Endothelial cell of umbilical vein (primary cell): ENCODE measurements at regions not wholly inside any gene's neighbourhood (a gene's known extent, or its start where the extent isn't known, plus 50 kb on each side); places are given as distances from the start of the nearest gene placed in this dataset.

Source experiments
- BruUV-seq: library from RNA; stranded (reverse); fragments of 400-500 nt; replicated peaks from 2 replicates; lab custom pipeline; 2021; lab: Mats Ljungman, UMichigan
- CTCF ChIA-PET: fragments of 300-600, 350-600 bp; sonication (Branson Sonifier 250); formaldehyde crosslinking; loops from one replicate; lab custom pipeline; 2021; ENCODE audit warnings: antibody characterized with exemption, inconsistent platforms; lab: Charles Lee
- POLR2A ChIA-PET: fragments of 300-600, 350-600 bp; sonication (Branson Sonifier 250); formaldehyde crosslinking; loops from one replicate; lab custom pipeline; 2021; ENCODE audit warnings: antibody characterized with exemption, inconsistent platforms; lab: Charles Lee
- DNase-seq: peaks from one replicate; pipeline ENCODE4 v3.0.0-alpha.2; 2011; ENCODE audit warnings: low read depth, low spot score
- FAIRE-seq: peaks from 2 replicates; lab custom pipeline; 2011; peaks lifted over from hg19 to GRCh38; lab: Jason Lieb, UNC
- H2AFZ ChIP-seq: 2 replicates; pipeline ENCODE4 v1.6.0; 2012; ENCODE audit warnings: low read depth, low read length, control low read depth, inconsistent platforms
- H3K27ac ChIP-seq: 2 replicates; pipeline ENCODE4 v1.5.1; 2011; ENCODE audit warnings: low read depth, mild to moderate bottlenecking, control low read depth, low read length, moderate library complexity; ENCODE audit not compliant: insufficient read depth
- H3K27me3 ChIP-seq, 2 experiments: 2 replicates each; pipeline versions ENCODE4 v1.6.0 to v1.6.1; 2011; ENCODE audit warnings: low read length in 2 of 2, mixed read lengths in 1 of 2; ENCODE audit not compliant: control insufficient read depth in 2 of 2, insufficient read depth in 2 of 2
- H3K36me3 ChIP-seq, 2 experiments: 2 replicates in 1 of 2; 3 replicates in 1 of 2; pipeline ENCODE4 v1.5.1; 2011; ENCODE audit warnings: low read length in 2 of 2, mild to moderate bottlenecking in 1 of 2, moderate library complexity in 1 of 2; ENCODE audit not compliant: control insufficient read depth in 2 of 2, insufficient read depth in 2 of 2; ENCODE audit errors: extremely low read depth in 1 of 2
- H3K4me1 ChIP-seq: 3 replicates; pipeline ENCODE4 v1.5.1; 2011; ENCODE audit warnings: mild to moderate bottlenecking, low read length; ENCODE audit not compliant: control insufficient read depth, insufficient read depth; ENCODE audit errors: extremely low read depth
- H3K4me2 ChIP-seq: 2 replicates; pipeline ENCODE4 v1.6.1; 2011; ENCODE audit warnings: low read length, control low read depth, mixed read lengths; ENCODE audit not compliant: insufficient read depth
- H3K4me3 ChIP-seq, 3 experiments: fragments of 200-600 bp in 1 of 3; sonication (generic), shearing (Covaris generic) in 1 of 3; replicated peaks in 1 of 3; 2 replicates each; pipeline ENCODE4 v1.5.1; 2011 to 2016; ENCODE audit warnings: control low read depth in 3 of 3, low read length in 3 of 3, mild to moderate bottlenecking in 2 of 3, inconsistent platforms in 1 of 3, low read depth in 1 of 3, moderate library complexity in 1 of 3; ENCODE audit not compliant: insufficient read depth in 1 of 3
- H3K79me2 ChIP-seq: 2 replicates; pipeline ENCODE4 v1.6.0; 2012; ENCODE audit warnings: low read length, inconsistent platforms; ENCODE audit not compliant: control insufficient read depth, insufficient read depth
- H3K9ac ChIP-seq: replicated peaks from 2 replicates; pipeline ENCODE3; 2011; ENCODE audit warnings: low read length, control low read depth; ENCODE audit not compliant: insufficient read depth; ENCODE audit errors: extremely low read depth
- H3K9me1 ChIP-seq: replicated peaks from 3 replicates; pipeline ENCODE4 v1.6.0; 2011; ENCODE audit warnings: mild to moderate bottlenecking, low read length; ENCODE audit not compliant: control insufficient read depth, insufficient read depth; ENCODE audit errors: extremely low read depth
- H3K9me3 ChIP-seq: replicated peaks from 2 replicates; pipeline ENCODE4 v1.5.1; 2012; ENCODE audit warnings: low read length, inconsistent platforms; ENCODE audit not compliant: control insufficient read depth, insufficient read depth
- H4K20me1 ChIP-seq: replicated peaks from 2 replicates; pipeline ENCODE3; 2011; ENCODE audit warnings: mild to moderate bottlenecking, low read length; ENCODE audit not compliant: control insufficient read depth, insufficient read depth; ENCODE audit errors: extremely low read depth
- EZH2 ChIP-seq: IDR thresholded peaks from 2 replicates; pipeline ENCODE4 v1.6.1; 2012; ENCODE audit warnings: borderline replicate concordance, low read depth, mild to moderate bottlenecking, moderate library complexity, low read length, inconsistent platforms; ENCODE audit not compliant: severe bottlenecking
- FOS ChIP-seq: IDR thresholded peaks from 2 replicates; pipeline ENCODE4 v1.6.1; 2011; ENCODE audit warnings: mild to moderate bottlenecking, low read length, moderate library complexity, borderline replicate concordance; ENCODE audit not compliant: insufficient read depth
- GATA2 ChIP-seq: IDR thresholded peaks from 2 replicates; pipeline ENCODE4 v1.7.0; 2011; ENCODE audit warnings: low read depth, mild to moderate bottlenecking, moderate library complexity, mixed read lengths, low read length; ENCODE audit not compliant: insufficient read length, insufficient read depth
- JUN ChIP-seq: IDR thresholded peaks from 2 replicates; pipeline ENCODE4 v1.6.1; 2011; ENCODE audit warnings: borderline replicate concordance, low read depth; ENCODE audit not compliant: insufficient read length, insufficient read depth
- MYC ChIP-seq: IDR thresholded peaks from one replicate; pipeline ENCODE4 v1.6.1; 2011; ENCODE audit warnings: mild to moderate bottlenecking, low read depth, low read length
- POLR2A ChIP-seq: IDR thresholded peaks from 2 replicates; pipeline ENCODE4 v1.6.1; 2012; ENCODE audit warnings: low read depth, mild to moderate bottlenecking, control low read depth, low read length
- POLR2AphosphoS5 ChIP-seq: IDR thresholded peaks from 2 replicates; pipeline ENCODE4 v1.6.1; 2012; ENCODE audit warnings: low read depth, mild to moderate bottlenecking, control low read depth, low read length, moderate library complexity; ENCODE audit not compliant: insufficient read depth
- dilution Hi-C: fragments of 300-500 bp; cut with MboI; formaldehyde crosslinking; loops from one replicate; pipeline ENCODE4 v1.15.0; 2019; ENCODE audit warnings: low sequenced_read_pairs; ENCODE audit not compliant: extremely low pct_ligation_motif_present
- intact Hi-C: fragments of 100-400 bp; cut with micrococcal nuclease; formaldehyde crosslinking; loops from one replicate; pipeline ENCODE4 v1.10.0; 2022
- TF ChIP-seq, protein P1 (sequence below): IDR thresholded peaks from 2 replicates; pipeline ENCODE4 v1.6.1; 2011; ENCODE audit not compliant: insufficient read depth, insufficient read length
- TF ChIP-seq, protein P2 (sequence below), 2 donors: IDR thresholded peaks; 1 replicate in 1 of 2; 2 replicates in 1 of 2; pipeline ENCODE4 v1.5.1; 2011; ENCODE audit warnings: low read length in 2 of 2, mild to moderate bottlenecking in 2 of 2, moderate library complexity in 2 of 2, control low read depth in 1 of 2, inconsistent platforms in 1 of 2, low read depth in 1 of 2; ENCODE audit not compliant: insufficient read depth in 1 of 2; ENCODE audit errors: extremely low read depth in 1 of 2

DNA sequence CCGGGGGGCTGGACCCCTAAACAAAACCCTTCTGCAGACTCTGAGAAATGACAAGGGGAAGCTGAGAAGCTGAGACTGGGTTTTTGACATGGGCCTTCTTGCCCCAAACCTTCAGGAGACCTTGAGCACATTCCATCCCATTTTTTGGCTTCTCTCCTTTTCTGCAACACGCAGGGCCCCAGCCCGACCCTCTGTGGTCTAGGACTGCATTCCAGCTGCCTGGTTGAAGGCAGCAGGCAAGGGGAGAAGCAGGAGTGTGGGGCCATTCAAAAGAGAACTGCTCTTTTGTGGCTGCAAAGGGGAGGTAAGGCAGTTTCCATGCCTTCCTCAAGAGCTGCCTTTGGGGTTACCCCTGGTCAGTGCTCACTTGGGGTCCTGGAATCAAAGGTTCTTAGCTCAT lies 263.0 kb downstream of the TLE3 start:
- DNase-seq = no peak
- Histone ChIP-seq H3K4me1 (no peaks in the 10 kb centered on the region), H2AFZ (no peak overlapping the region), H3K27ac (no peak overlapping the region), H3K9me3 (no peaks in the 10 kb centered on the region), H3K79me2 (no peaks in the 10 kb centered on the region), H3K9ac (no peak overlapping the region), H3K27me3 (no peaks in the 10 kb centered on the region), H3K4me2 (no peak overlapping the region), H4K20me1 (no peaks in the 10 kb centered on the region), H3K36me3 (no peaks in the 10 kb centered on the region), H3K9me1 (no peaks in the 10 kb centered on the region), H3K4me3 (no peak overlapping the region)
- ChIA-PET POLR2A (no interaction called here), CTCF (no interaction called here)
- no peak for FAIRE-seq
- BruUV-seq = no TSS peak
- TF ChIP-seq, protein P1, sequence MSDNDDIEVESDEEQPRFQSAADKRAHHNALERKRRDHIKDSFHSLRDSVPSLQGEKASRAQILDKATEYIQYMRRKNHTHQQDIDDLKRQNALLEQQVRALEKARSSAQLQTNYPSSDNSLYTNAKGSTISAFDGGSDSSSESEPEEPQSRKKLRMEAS = no peak
- TF ChIP-seq, protein P2, sequence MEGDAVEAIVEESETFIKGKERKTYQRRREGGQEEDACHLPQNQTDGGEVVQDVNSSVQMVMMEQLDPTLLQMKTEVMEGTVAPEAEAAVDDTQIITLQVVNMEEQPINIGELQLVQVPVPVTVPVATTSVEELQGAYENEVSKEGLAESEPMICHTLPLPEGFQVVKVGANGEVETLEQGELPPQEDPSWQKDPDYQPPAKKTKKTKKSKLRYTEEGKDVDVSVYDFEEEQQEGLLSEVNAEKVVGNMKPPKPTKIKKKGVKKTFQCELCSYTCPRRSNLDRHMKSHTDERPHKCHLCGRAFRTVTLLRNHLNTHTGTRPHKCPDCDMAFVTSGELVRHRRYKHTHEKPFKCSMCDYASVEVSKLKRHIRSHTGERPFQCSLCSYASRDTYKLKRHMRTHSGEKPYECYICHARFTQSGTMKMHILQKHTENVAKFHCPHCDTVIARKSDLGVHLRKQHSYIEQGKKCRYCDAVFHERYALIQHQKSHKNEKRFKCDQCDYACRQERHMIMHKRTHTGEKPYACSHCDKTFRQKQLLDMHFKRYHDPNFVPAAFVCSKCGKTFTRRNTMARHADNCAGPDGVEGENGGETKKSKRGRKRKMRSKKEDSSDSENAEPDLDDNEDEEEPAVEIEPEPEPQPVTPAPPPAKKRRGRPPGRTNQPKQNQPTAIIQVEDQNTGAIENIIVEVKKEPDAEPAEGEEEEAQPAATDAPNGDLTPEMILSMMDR (IDR thresholded peaks at IDR 0.05; ENCODE audit: extremely low read depth in 1 of 2, insufficient read depth in 1 of 2, low read depth in 1 of 2, low read length in 2 of 2) = no peak
- TF ChIP-seq POLR2A (no peak), EZH2 (no peak), FOS (no peak), POLR2AphosphoS5 (no peak), JUN (no peak), GATA2 (no peak), MYC (no peak)
- dilution Hi-C loops (no loop called here), intact Hi-C loops (no loop called here)
